Mesothelial cell of epicardium (in vitro differentiated cells): ENCODE measurements at regions not wholly inside any gene's neighbourhood (a gene's known extent, or its start where the extent isn't known, plus 50 kb on each side); places are given as distances from the start of the nearest gene placed in this dataset.

Experiments used
- DNase-seq, 2 experiments: peaks; one replicate each; pipeline ENCODE4 v3.0.0; 2021; ENCODE audit warnings: low spot score in 2 of 2; ENCODE audit not compliant: unreplicated experiment in 2 of 2
- H3K27ac Mint-ChIP-seq: 2 replicates; pipeline ENCODE4 v1.8.0; 2021; ENCODE audit warnings: mixed read lengths
- H3K27me3 Mint-ChIP-seq: 2 replicates; pipeline ENCODE4 v1.8.0; 2021; ENCODE audit warnings: low read depth, mixed read lengths
- H3K36me3 Mint-ChIP-seq: 2 replicates; pipeline ENCODE4 v1.8.0; 2021; ENCODE audit warnings: mixed read lengths
- H3K4me1 Mint-ChIP-seq: 2 replicates; pipeline ENCODE4 v1.8.0; 2021; ENCODE audit warnings: mixed read lengths
- H3K4me3 Mint-ChIP-seq: 2 replicates; pipeline ENCODE4 v1.8.0; 2021; ENCODE audit warnings: mild to moderate bottlenecking, moderate library complexity, mixed read lengths
- H3K9me3 Mint-ChIP-seq: 2 replicates; pipeline ENCODE4 v1.8.0; 2021; ENCODE audit warnings: mixed read lengths
- TF ChIP-seq, protein P1 (sequence below): fragments of 200-600 bp; sonication (generic); IDR thresholded peaks from one replicate; pipeline ENCODE4 v1.5.0; 2021; ENCODE audit warnings: antibody characterized with exemption; ENCODE audit not compliant: unreplicated experiment

DNA sequence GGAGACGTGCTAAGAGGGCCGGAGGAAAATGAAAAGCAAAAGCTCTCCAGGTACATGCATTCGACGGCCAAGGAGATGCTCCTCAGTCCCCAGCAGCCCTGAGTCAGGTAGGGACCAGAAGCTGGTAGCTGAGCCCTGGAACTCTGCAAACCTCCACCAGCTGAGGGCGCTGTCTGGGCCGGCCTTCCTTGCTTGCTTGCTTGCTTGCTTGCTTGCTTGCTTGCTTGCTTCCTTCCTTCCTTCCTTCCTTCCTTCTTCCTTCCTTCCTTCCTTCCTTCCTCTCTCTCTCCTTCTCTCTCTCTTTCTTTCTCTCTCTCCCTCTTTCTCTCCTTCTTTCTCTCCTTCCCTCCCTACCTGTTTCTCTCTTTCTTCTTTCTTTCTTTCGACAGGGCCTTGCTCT, 94.6 kb upstream of the RASGRF1 start:
- DNase-seq: no peak
- Mint-ChIP-seq H3K4me3 (no peak overlapping the region), H3K27ac (no peak overlapping the region), H3K4me1 (no peaks in the 10 kb centered on the region), H3K36me3 (no peaks in the 10 kb centered on the region), H3K9me3 (no peaks in the 10 kb centered on the region), H3K27me3 (peaks cover 4% of the 10 kb centered on the region)
- TF ChIP-seq, protein P1, sequence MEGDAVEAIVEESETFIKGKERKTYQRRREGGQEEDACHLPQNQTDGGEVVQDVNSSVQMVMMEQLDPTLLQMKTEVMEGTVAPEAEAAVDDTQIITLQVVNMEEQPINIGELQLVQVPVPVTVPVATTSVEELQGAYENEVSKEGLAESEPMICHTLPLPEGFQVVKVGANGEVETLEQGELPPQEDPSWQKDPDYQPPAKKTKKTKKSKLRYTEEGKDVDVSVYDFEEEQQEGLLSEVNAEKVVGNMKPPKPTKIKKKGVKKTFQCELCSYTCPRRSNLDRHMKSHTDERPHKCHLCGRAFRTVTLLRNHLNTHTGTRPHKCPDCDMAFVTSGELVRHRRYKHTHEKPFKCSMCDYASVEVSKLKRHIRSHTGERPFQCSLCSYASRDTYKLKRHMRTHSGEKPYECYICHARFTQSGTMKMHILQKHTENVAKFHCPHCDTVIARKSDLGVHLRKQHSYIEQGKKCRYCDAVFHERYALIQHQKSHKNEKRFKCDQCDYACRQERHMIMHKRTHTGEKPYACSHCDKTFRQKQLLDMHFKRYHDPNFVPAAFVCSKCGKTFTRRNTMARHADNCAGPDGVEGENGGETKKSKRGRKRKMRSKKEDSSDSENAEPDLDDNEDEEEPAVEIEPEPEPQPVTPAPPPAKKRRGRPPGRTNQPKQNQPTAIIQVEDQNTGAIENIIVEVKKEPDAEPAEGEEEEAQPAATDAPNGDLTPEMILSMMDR: no peak

DNA sequence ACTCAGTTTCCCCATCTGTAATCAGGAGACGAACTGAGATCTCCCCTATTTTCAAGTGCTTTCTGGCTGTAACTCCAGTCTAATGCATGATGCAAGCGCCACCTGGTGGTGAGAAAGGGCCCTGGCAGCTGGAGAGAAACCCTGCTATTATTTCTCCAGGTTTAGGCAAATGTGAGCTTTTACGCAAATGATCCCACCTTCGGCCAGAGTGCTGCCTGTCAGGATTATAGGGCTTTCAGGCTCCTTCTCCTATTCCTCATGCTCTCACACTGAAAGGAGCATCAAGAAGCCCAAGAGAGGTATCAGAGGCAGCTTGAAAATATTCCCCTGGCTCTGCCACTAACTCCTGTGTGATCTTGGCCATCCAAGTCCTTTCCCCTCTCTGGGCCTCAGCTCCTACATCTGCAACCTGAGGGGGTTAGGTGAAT, 93.9 kb upstream of the RASGRF1 start:
- Mint-ChIP-seq H3K27me3 (peaks cover 4% of the 10 kb centered on the region), H3K4me3 (no peak overlapping the region), H3K9me3 (no peaks in the 10 kb centered on the region), H3K4me1 (no peaks in the 10 kb centered on the region), H3K27ac (no peak overlapping the region), H3K36me3 (no peaks in the 10 kb centered on the region)
- DNase-seq: peak; percentile 48 to 84
- TF ChIP-seq, protein P1: peak; percentile 95

DNA sequence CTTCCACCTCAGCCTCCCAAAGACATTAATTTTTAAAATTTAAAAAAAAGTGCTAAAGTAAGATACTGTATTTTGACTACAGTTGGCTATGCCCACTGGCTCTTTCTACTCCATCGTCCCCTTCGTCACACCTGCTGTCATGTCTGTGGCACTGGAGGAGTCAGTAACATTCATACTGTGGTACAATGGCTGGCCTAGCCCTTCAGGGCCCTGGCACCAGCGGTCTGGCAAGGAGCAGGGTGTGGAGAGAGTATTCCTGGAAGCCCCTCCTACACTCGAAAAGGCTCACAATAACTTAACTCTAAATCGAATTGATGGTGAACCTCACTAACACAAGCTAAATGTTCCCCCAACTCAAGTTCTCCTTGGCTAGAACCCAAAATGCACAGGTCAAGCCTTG, 89.7 kb upstream of the RASGRF1 start:
- TF ChIP-seq, protein P1: no peak
- DNase-seq: no peak
- Mint-ChIP-seq H3K27me3 (peaks cover 5% of the 10 kb centered on the region), H3K27ac (no peak overlapping the region), H3K36me3 (no peaks in the 10 kb centered on the region), H3K4me1 (peaks cover 12% of the 10 kb centered on the region), H3K9me3 (peaks cover 4% of the 10 kb centered on the region), H3K4me3 (no peak overlapping the region)

DNA sequence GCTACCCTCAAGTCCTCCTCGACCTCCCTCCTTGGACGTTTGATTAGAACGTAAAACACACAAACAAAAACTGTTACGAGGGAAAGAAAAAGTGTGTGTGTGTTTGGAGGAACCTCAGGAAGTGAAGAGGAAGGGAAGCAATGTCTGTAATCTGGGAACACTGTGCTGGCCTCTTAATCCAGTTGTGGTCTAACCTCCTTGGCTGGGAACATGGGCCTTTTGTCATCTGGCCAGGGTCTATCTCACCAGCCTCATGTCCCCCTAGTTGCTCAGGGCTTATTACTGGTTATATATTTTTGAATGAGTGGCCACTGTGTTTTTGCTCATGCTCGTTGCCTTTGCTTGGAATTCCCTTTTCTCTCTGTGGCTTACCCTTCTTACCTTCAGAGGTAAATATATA, 89.0 kb upstream of the RASGRF1 start:
- TF ChIP-seq, protein P1: no peak
- H3K27ac Mint-ChIP-seq: no peak overlapping the region
- H3K9me3 Mint-ChIP-seq: peaks cover 4% of the 10 kb centered on the region
- no peak overlapping the region for H3K4me3 Mint-ChIP-seq
- no peak for DNase-seq
- no peaks in the 10 kb centered on the region for H3K36me3 Mint-ChIP-seq
- H3K27me3 Mint-ChIP-seq: peaks cover 5% of the 10 kb centered on the region
- H3K4me1 Mint-ChIP-seq: peaks cover 12% of the 10 kb centered on the region

DNA sequence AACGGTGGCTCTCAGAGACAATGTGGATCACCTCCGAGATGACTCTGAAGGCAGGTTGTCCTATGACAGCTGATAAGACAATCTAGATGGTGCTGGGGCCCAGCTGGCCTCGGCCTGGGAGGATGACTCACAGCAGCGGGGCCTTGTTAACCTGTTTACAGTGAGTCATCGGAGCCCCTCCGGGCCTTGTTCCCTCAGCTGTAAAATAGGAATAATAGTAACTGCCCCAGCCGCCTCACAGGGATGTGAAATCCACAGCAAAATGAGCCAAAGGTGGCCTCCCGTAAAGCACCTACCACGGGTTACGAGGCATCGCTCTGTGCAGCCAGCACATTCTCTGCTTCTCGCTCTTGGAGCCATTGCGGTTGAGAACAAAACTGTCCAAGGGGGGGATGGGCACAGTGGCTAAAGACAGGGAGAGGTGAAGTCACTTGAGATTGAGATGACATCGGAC, 88.6 kb upstream of the RASGRF1 start:
- no peak overlapping the region for H3K4me3 Mint-ChIP-seq
- no peaks in the 10 kb centered on the region for H3K36me3 Mint-ChIP-seq
- H3K9me3 Mint-ChIP-seq: peaks cover 4% of the 10 kb centered on the region
- TF ChIP-seq, protein P1: no peak
- H3K27me3 Mint-ChIP-seq: peaks cover 3% of the 10 kb centered on the region
- H3K27ac Mint-ChIP-seq: no peak overlapping the region
- peaks cover 12% of the 10 kb centered on the region for H3K4me1 Mint-ChIP-seq
- DNase-seq: no peak

DNA sequence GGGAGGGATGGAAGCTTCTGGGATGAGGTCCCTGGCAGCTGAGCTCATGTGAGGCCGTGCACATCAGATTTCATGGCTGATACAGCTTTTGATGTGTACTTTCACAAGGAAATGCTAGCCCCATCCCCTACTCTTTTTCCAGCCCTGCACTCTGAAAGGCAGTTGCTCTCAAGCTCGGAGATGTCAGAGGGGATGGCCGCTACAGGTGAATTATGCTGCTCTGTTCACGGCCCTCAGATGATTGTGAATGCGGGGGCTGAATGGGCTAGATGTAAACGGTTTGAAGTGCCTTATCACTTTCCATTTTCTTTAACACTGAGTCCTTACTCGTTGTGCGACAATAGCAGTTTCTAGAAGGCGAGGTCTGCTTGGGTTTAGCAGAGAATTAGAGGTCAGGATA, 88.0 kb upstream of the RASGRF1 start:
- H3K4me3 Mint-ChIP-seq: no peak overlapping the region
- H3K4me1 Mint-ChIP-seq: peaks cover 12% of the 10 kb centered on the region
- no peaks in the 10 kb centered on the region for H3K36me3 Mint-ChIP-seq
- TF ChIP-seq, protein P1: no peak
- DNase-seq: no peak
- H3K27ac Mint-ChIP-seq: no peak overlapping the region
- H3K27me3 Mint-ChIP-seq: peaks cover 3% of the 10 kb centered on the region
- H3K9me3 Mint-ChIP-seq: peaks cover 4% of the 10 kb centered on the region
